HepG2 (cell line): ENCODE measurements at regions not wholly inside any gene's neighbourhood (a gene's known extent, or its start where the extent isn't known, plus 50 kb on each side); places are given as distances from the start of the nearest gene placed in this dataset.

Experiments used
- BCL3 ChIP-seq: sonication (generic); formaldehyde crosslinking; IDR thresholded peaks from 2 replicates; pipeline ENCODE4 v1.5.1; 2020; ENCODE audit warnings: mild to moderate bottlenecking, missing genetic modification reagents, moderate library complexity
- CTCF ChIP-seq: sonication (generic); formaldehyde crosslinking; IDR thresholded peaks from 2 replicates; pipeline ENCODE4 v1.5.0; 2020; ENCODE audit warnings: mild to moderate bottlenecking, missing genetic modification reagents, moderate library complexity
- ETV6 ChIP-seq: sonication (generic); formaldehyde crosslinking; conservative IDR thresholded peaks from 2 replicates; pipeline ENCODE4 v1.4.0; 2020; ENCODE audit warnings: missing genetic modification reagents
- FOXM1 ChIP-seq: sonication (generic); formaldehyde crosslinking; IDR thresholded peaks from 2 replicates; pipeline ENCODE4 v1.5.0; 2020; ENCODE audit warnings: missing genetic modification reagents
- MXD3 ChIP-seq: IDR thresholded peaks from 2 replicates; pipeline ENCODE4 v1.6.1; 2016; ENCODE audit warnings: mild to moderate bottlenecking, missing biosample characterization, missing genetic modification reagents
- MXI1 ChIP-seq: IDR thresholded peaks from 3 replicates; pipeline ENCODE4 v1.6.1; 2012; ENCODE audit warnings: low read depth, low read length, inconsistent platforms, borderline replicate concordance
- NFYB ChIP-seq: sonication (generic); formaldehyde crosslinking; IDR thresholded peaks from 2 replicates; pipeline ENCODE4 v1.4.0; 2020; ENCODE audit warnings: missing genetic modification reagents
- ZBTB4 ChIP-seq: sonication (generic); formaldehyde crosslinking; IDR thresholded peaks from 2 replicates; pipeline ENCODE4 v1.4.0; 2020; ENCODE audit warnings: missing genetic modification reagents, mild to moderate bottlenecking, borderline replicate concordance
- ZNF24 ChIP-seq: fragments of 450-650 bp; IDR thresholded peaks from 2 replicates; pipeline ENCODE4 v1.6.1; 2017; ENCODE audit warnings: antibody characterized with exemption, mild to moderate bottlenecking
- ZNF382 ChIP-seq: sonication (generic); formaldehyde crosslinking; IDR thresholded peaks from 2 replicates; pipeline ENCODE4 v1.5.0; 2020; ENCODE audit warnings: missing genetic modification reagents, mild to moderate bottlenecking, borderline replicate concordance
- ZNF678 ChIP-seq: sonication (generic); formaldehyde crosslinking; IDR thresholded peaks from 2 replicates; pipeline ENCODE4 v1.4.0; 2020; ENCODE audit warnings: mild to moderate bottlenecking, missing genetic modification reagents

- no peak for TF ChIP-seq CTCF
- no peak for TF ChIP-seq BCL3
- TF ChIP-seq NFYB (CRISPR knock-in tag): no peak
- no peak for TF ChIP-seq ZNF24
- TF ChIP-seq ZBTB4 (CRISPR knock-in tag): no peak
- TF ChIP-seq FOXM1 (CRISPR knock-in tag): no peak
- TF ChIP-seq ETV6 (CRISPR knock-in tag): no peak
- no peak for TF ChIP-seq ZNF678
- TF ChIP-seq MXI1: no peak
- no peak for TF ChIP-seq MXD3
- TF ChIP-seq ZNF382 (CRISPR knock-in tag): no peak
These were observed 415.4 kb upstream of the RGPD4 start for GRCh38 chr2:107411267-107411666.
